GM18870 (cell line): ENCODE measurements at regions not wholly inside any gene's neighbourhood (a gene's known extent, or its start where the extent isn't known, plus 50 kb on each side); places are given as distances from the start of the nearest gene placed in this dataset.
"Not testable (repeated sequence)": the region's sequence is repeated elsewhere in the genome, so short reads cannot be mapped to it uniquely, and the experiment has no call there.

ENCODE experiments used
- ATAC-seq: cut with Tn5 transposase; IDR thresholded peaks from one replicate; pipeline ENCODE4 v1.9.1; 2021; ENCODE audit warnings: moderate library complexity; ENCODE audit not compliant: unreplicated experiment

GRCh38 chr1:90826024-90826423 lies 108.9 kb upstream of the BARHL2 start:
- no peak for ATAC-seq

DNA sequence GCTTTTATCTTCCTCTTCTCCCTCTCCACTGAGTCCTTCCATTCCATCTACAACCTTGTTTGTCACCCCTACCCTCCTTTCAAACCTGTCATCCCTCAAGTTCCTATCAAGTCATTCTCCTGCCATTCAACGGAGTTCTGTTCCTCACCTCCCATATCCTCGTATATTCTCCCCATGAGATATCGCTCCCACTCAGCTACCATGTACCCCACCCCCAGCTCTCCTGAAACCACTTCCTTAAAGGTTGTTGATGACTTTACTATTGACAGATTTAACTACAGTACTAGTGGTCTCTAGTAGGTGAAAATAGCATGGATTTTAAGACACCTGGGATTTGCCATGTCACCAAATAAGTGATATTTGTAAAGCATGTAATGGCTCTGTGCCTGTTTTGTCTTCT lies 107.4 kb upstream of the BARHL2 start:
- ATAC-seq = no peak

DNA sequence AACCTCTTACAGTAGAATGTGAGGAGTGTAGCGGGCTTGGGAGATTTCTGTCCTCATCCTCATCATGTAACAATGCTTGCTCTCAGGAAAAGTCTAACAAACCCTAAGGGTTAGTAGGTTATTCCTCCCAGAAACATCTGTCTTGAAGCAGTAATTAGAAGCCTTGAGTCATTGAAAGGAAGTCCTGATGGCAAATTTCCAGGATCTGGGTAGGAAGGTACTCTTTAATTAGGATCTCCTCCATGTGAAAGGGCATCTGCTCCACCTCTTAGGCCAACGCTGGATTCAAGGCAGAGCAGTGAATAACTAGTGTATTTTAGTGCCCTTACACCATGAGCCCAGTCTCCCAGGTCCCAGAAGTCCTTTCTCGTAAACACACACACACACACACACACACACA lies 106.6 kb upstream of the BARHL2 start:
- ATAC-seq = no peak

- no peak for ATAC-seq
These were observed 104.8 kb upstream of the BARHL2 start for GRCh38 chr1:90821788-90822359.

DNA sequence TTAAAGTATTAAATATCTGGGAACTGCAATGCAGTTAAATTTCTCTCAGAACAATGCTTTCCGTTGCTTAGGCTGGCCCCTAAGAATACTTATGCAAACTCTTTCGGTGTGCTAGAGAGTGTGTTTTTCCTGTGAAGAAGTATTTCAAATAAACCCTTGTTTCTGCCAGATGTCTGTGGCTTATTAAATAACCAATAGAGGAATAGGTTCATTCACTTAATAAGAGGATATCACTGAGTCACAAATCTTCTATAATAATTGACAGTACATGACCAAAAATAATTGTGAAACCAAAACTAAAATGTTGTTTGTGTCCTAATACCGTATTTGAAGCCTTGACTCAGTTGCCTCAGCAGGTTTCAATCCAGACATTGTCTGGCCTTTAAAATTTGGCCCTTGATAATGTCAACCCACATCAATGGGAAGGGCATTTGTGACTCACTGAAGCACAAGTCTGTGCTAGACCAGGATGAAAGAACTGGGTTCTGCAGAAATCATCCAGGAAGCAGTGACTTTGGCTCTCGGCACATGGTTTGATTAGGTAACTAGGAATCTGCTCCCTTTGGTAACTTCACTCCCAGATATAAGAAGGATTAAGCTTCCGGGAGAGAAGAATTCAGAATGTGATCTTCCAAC lies 104.2 kb upstream of the BARHL2 start:
- no peak for ATAC-seq

GRCh38 chr1:90820745-90821144 lies 103.6 kb upstream of the BARHL2 start:
- no peak for ATAC-seq

DNA sequence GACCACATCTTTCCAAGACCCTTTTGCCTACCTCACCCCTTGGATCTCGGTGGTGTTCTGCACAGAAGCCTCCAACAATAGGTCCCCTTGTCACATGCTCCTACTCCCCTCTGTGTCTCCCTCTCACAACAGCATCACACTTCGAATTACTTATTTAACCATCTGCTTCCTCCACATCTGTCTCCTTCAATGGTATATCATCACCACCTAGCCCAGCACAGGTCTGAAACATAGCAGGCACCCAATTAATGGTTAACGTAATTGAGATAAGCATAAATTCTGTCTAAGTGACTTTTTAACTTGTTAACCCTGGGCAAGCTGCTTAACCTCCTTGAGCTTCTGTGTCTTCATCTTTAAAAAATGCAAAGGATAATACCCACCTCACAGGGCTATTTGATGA lies 100.3 kb upstream of the BARHL2 start:
- ATAC-seq = peak; percentile 52

DNA sequence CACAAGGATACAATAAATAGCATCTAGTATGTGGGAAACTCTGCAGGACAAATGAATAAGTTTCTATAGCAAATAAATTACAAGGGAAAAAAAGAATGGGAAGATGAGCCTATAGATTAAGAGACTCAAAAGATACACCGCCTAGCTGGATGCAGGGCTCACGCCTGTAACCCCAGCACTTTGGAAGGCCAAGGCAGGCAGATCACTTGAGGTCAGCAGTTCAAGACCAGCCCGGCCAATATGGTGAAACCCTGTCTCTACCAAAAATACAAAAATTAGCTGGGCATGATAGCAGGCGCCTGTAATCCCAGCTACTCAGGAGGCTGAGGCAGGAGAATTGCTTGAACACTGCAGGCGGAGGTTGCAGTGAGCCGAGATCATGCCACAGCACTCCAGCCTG lies 95.1 kb upstream of the BARHL2 start:
- not testable (repeated sequence) for ATAC-seq

GRCh38 chr1:90811444-90811950 lies 94.4 kb upstream of the BARHL2 start:
- not testable (repeated sequence) for ATAC-seq

- no peak for ATAC-seq
These were observed 93.6 kb upstream of the BARHL2 start for GRCh38 chr1:90810681-90811080.

DNA sequence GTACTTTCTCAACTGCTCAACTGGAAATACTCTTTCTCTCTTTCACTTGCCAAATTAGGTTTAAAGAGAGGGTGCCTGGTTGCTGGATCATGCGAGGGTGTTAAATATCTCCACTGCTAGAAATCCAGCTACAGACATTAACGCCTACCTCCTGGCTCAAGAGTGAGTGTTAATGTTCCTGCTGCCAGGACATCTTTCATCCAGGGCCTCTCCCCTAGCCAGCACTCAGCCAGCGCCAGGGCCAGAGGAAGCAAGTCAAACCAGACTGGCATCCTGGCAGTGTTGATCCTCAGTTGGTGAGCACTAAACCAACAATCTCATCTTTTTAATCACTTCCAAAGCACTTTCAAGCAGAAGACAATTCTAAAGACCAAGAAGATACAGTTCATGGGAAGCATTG lies 92.9 kb upstream of the BARHL2 start:
- ATAC-seq = no peak

DNA sequence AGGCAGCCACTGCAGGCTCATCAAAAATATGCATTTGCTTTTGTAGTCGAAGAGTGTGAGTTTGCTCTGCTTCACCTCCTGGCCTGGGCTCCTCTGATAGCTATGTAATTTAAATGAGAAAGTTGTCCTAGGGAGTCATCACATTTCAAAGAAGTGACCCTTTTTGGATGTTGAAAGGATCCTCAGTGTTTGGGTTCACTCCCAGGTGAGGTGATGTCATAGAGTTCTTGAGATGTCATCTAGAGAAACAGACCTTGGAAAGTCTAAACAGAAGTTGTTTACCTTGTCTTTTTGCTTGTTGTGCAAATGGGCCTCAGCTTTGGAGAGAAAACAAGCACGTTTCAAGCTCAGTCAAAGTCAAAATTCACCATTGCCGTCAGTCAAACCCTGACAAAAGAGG lies 92.0 kb upstream of the BARHL2 start:
- ATAC-seq = no peak

- ATAC-seq = no peak
These were observed 90.2 kb upstream of the BARHL2 start for GRCh38 chr1:90807329-90807728.

DNA sequence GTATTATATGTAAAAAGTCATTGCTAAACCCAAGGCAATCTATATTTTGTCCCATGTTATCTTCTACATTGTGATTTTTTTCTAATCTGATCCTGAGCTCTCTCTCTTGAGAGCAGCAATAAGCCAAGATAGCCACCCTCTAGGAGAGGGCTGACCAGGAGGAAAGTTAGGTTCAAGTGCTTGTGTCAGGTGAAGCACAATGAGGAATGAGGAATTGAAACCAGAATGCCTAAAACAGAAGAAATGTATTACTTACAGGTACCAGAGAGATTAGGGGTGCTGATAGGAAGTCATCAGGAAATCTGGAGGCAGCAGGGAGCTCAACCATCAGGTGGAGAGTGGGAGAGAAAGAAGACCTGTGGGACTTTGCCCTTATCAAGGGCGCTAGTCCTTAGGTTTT lies 85.5 kb upstream of the BARHL2 start:
- no peak for ATAC-seq

- no peak for ATAC-seq
These were observed 83.1 kb upstream of the BARHL2 start for GRCh38 chr1:90800012-90800717.

DNA sequence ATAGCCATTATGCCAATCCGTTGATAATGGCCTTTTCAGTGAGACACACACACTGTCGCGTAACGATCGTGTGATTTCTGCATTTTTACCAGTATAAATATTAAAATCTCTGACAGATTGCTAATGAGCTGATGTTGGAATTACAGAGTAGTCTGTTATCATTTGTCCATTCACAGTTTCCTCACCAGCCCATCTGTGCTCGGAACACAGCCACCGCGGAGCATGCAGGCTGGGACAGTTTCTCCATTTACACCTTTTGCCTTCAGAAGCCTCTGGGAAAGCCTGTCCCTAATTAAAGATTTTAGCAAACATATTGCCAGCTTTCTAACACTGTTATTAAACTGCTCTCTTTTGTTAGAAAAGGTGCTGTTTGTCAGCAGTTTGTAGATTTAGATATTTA lies 82.2 kb upstream of the BARHL2 start:
- ATAC-seq = no peak

DNA sequence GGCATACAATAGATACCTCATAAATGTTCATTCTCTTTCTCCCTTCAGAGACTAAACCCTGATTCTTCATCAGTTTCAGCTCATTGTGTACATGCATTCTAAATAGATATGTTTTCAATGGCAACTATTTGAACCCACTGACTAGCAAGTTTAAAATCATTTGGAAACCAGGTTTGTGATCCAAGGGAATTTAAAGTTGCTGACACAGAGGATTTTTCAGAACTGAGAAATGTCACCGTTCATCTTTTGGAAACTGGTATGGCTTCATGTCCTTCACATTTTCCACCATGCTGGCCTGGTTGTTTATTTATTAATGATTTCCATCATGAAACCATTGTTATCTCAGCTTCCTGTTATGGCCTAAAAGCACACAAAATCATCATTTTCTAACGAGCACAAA lies 81.8 kb upstream of the BARHL2 start:
- ATAC-seq = no peak

GRCh38 chr1:90798344-90798743 lies 81.2 kb upstream of the BARHL2 start:
- no peak for ATAC-seq

DNA sequence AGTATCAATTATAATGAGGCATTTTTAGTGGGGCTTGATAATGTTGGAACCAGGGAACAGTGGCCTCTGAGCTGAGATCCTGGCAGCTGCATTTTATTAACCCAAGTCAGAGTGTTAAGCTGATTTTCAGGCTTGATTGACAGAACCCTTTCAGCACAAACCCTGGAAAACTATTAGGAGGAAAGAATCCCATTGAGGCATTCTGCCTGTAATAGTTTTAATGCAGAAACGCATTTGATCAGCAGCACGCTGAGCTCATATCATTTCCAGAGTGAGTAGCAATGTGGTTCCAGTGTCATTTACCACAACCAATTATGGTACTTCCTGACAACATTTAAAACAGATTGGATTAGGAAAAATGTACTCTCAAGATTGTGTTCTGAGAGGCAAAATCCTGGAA lies 78.3 kb upstream of the BARHL2 start:
- no peak for ATAC-seq

GRCh38 chr1:90786709-90787108 lies 69.6 kb upstream of the BARHL2 start:
- ATAC-seq = no peak

DNA sequence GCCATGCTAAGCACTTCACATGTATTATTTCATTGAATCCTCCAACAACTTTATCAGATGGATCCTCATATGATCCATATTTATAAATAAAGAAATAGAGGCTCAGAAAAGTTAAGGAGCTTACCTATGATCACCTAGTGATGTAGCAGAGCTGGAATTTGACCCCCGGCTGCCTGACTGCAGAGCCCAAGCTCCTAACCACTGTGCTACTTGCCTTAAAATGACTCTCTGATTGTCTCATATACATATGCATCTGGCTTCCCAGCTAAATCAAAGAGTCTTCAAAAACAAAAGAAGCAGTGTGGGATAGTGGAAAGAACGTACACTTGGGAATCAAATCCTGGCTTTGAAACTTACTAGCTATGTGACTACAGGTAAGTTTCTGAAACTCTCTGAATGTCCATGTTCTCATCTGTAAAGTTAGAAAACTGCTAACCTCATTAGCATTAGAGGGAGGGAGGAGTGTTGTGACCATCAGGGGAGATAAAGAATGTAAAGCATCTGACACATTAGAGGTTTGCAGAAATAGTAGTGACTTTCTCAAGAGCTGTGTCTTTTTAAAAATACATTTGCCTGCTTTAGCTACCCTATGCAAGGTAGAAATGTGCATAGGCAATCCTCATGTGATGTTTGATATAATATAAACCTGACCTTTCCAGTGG lies 67.2 kb upstream of the BARHL2 start:
- ATAC-seq = no peak

DNA sequence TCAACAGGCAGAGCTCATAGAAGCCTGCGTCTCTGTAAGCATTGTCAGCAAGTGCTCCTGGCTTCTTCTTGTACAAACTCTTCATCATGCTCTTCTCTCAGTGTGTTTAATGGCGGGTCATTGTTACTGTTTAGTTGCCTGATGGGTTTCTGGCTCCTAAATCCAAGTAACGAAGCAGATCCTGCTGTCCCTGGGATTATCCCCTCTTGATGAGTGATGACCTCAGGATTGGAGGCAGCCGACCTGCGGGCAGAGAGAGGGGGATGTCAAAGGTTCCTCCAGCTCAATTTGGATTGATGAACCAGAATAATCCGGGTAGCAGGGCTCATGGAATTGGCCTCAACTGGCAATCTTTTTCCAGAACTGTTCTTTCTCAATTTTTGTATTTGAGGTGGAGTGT lies 66.1 kb upstream of the BARHL2 start:
- no peak for ATAC-seq
